ENCODE measurements at regions not wholly inside any gene's neighbourhood (a gene's known extent, or its start where the extent isn't known, plus 50 kb on each side); places are given as distances from the start of the nearest gene placed in this dataset.

DNA sequence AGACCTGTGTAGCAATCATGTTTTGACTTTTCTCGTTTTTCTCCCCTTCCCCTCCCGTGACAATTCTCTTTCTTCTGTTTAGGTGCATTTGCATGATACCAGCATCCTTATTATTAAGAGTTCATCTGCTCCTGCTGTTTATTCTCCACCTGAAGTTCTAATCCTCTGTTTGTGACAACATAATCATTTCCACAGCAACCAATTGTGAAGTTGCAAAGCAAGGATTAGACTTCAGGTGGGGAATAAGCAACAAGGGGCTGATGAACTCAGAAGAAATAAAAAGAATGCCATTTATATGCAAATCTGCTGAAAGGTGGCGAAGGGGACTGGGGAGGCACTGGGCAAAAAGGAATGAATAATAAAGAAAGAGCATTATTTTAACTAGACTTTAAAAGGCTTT, 124.8 kb upstream of the LINC00305 start:
- Histone ChIP-seq H3K27ac (no peak overlapping the region), H3K27me3 (no peaks in the 10 kb centered on the region), H3K4me3 (no peak overlapping the region), H3K4me1 (no peaks in the 10 kb centered on the region), H3K9me3 (no peaks in the 10 kb centered on the region), H3K36me3 (no peaks in the 10 kb centered on the region)
- no peak for TF ChIP-seq POLR2A (IDR thresholded peaks at IDR 0.05)
- TF ChIP-seq, protein P1, sequence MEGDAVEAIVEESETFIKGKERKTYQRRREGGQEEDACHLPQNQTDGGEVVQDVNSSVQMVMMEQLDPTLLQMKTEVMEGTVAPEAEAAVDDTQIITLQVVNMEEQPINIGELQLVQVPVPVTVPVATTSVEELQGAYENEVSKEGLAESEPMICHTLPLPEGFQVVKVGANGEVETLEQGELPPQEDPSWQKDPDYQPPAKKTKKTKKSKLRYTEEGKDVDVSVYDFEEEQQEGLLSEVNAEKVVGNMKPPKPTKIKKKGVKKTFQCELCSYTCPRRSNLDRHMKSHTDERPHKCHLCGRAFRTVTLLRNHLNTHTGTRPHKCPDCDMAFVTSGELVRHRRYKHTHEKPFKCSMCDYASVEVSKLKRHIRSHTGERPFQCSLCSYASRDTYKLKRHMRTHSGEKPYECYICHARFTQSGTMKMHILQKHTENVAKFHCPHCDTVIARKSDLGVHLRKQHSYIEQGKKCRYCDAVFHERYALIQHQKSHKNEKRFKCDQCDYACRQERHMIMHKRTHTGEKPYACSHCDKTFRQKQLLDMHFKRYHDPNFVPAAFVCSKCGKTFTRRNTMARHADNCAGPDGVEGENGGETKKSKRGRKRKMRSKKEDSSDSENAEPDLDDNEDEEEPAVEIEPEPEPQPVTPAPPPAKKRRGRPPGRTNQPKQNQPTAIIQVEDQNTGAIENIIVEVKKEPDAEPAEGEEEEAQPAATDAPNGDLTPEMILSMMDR (IDR thresholded peaks at IDR 0.05) = no peak
- DNase-seq = no peak
- intact Hi-C loops (cut with DNase I; ENCODE audit: low total_unique reads) = no loop called here

DNA sequence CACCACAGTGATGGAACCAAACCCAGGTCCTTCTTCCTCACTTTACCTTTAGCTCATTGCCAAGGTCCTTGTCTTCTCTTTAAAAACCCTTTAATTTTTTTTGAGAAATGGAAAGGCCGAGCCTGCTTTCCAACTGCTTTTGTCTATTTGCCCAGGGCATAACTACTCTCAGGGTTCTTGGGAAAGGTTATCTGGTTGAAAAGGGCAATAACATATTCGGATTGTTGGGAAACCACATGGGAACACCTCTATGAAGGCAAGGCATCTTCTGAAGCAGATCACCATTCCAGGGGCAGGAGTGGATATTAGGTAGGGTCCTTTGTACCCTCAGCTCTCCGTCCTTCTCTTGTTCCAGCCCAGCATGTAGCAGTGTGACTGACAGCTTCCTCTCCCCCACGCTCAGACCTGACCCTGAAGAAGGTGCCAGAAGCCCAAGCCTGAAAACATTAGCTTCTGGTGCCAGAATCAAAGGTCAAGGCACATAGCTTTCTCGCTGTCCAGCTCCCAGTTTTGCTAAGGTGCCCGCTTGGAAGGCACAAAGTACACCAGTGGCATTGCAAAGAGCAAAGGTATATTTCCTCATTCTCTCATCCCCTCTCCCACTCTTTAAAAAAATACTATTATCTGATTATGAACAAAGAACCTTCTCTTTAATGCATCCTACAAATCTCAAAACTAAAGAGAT, 123.2 kb upstream of the LINC00305 start:
- no peaks in the 10 kb centered on the region for H3K9me3 ChIP-seq
- H3K4me3 ChIP-seq = no peak overlapping the region
- H3K27me3 ChIP-seq = no peaks in the 10 kb centered on the region
- no peak for DNase-seq
- no peak overlapping the region for H3K27ac ChIP-seq
- intact Hi-C loops (cut with DNase I; ENCODE audit: low total_unique reads) = no loop called here
- H3K36me3 ChIP-seq = no peaks in the 10 kb centered on the region
- no peaks in the 10 kb centered on the region for H3K4me1 ChIP-seq
- TF ChIP-seq, protein P1 (IDR thresholded peaks at IDR 0.05) = no peak
- no peak for TF ChIP-seq POLR2A (IDR thresholded peaks at IDR 0.05)

DNA sequence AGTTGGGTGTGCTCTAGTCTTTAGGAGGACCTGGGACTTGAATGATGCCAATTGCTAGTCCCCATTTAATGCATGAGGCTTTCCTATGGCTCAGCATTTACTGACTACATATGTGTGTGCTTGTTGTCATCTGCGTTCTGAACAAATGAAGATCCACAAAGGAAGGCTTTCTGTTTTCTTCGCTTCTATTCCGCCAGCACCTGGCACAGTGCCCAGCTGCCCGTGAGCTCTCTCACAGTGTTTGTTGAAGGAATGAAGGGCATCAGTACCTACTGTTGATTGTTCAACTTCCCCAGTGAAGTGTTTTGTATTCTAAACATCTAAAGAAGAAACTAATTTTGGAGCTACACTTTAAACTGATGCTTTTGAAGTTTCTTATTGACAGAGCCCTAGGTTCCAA, 122.4 kb upstream of the LINC00305 start:
- Histone ChIP-seq H3K27me3 (no peaks in the 10 kb centered on the region), H3K36me3 (no peaks in the 10 kb centered on the region), H3K9me3 (no peaks in the 10 kb centered on the region), H3K4me3 (no peak overlapping the region), H3K4me1 (no peaks in the 10 kb centered on the region), H3K27ac (no peak overlapping the region)
- intact Hi-C loops (cut with DNase I; ENCODE audit: low total_unique reads) = no loop called here
- TF ChIP-seq, protein P1 (IDR thresholded peaks at IDR 0.05) = no peak
- no peak for TF ChIP-seq POLR2A (IDR thresholded peaks at IDR 0.05)
- no peak for DNase-seq

DNA sequence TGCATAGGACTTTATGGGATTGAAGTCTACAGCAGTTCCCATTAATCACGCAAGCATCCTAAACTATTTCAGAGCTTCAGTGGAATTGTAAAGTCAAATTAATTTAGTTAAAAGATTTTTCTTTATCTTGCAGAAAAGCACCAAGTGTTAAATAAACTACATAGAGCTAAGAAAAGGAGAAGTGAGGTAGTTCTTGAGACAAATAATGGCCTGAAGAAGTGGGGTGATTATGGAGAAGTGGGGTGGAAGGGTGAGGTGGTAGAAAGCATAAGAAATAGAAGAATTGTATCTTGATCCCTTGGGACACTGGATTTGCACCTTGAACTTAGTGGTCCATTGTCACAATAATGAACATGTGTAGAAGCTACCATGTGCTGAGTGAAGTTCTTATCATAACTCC, 121.7 kb upstream of the LINC00305 start:
- TF ChIP-seq POLR2A (IDR thresholded peaks at IDR 0.05) = no peak
- TF ChIP-seq, protein P1 (IDR thresholded peaks at IDR 0.05) = no peak
- Histone ChIP-seq H3K27me3 (no peaks in the 10 kb centered on the region), H3K36me3 (no peaks in the 10 kb centered on the region), H3K4me3 (no peak overlapping the region), H3K4me1 (no peaks in the 10 kb centered on the region), H3K9me3 (no peaks in the 10 kb centered on the region), H3K27ac (no peak overlapping the region)
- intact Hi-C loops (cut with DNase I; ENCODE audit: low total_unique reads) = no loop called here
- DNase-seq = no peak

DNA sequence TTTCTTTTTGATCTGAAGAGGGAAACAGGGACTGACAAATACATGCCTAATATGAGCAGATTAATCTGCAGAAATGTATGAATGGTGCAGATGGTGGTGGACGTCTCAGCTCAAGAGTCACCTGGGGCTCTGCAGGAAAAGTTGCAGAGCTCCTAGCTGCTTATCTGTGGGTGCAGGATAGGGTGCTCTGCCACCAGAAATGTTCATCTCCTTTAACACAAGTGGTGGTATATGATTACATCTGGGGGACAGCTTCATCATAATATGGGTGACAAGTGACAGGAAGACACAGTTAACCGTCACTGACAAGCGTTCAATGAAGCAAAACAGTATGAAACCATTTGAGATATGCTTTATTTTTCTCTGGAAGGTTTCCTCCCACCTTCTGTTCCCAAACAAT, 121.2 kb upstream of the LINC00305 start:
- intact Hi-C loops (cut with DNase I; ENCODE audit: low total_unique reads) = no loop called here
- H3K36me3 ChIP-seq = no peaks in the 10 kb centered on the region
- H3K27me3 ChIP-seq = no peaks in the 10 kb centered on the region
- no peak overlapping the region for H3K4me3 ChIP-seq
- H3K27ac ChIP-seq = no peak overlapping the region
- TF ChIP-seq, protein P1 (IDR thresholded peaks at IDR 0.05) = no peak
- no peak for TF ChIP-seq POLR2A (IDR thresholded peaks at IDR 0.05)
- no peaks in the 10 kb centered on the region for H3K4me1 ChIP-seq
- H3K9me3 ChIP-seq = no peaks in the 10 kb centered on the region
- DNase-seq = no peak
